H1 (cell line): ENCODE measurements at regions not wholly inside any gene's neighbourhood (a gene's known extent, or its start where the extent isn't known, plus 50 kb on each side); places are given as distances from the start of the nearest gene placed in this dataset.

Experiments
- POLR2A ChIP-seq, 2 experiments: IDR thresholded peaks; 1 replicate in 1 of 2; 2 replicates in 1 of 2; pipeline ENCODE4 v1.6.1; 2011; ENCODE audit warnings: low read depth in 2 of 2, low read length in 2 of 2, mild to moderate bottlenecking in 2 of 2; ENCODE audit errors: control extremely low read depth in 1 of 2
- TF ChIP-seq, protein P1 (sequence below), 3 experiments: IDR thresholded peaks; 1 replicate in 2 of 3; 2 replicates in 1 of 3; pipeline versions ENCODE4 v1.5.1 to v1.6.1; 2011; ENCODE audit warnings: low read length in 3 of 3, mild to moderate bottlenecking in 3 of 3, inconsistent platforms in 2 of 3, low read depth in 1 of 3, moderate library complexity in 1 of 3; ENCODE audit not compliant: insufficient read depth in 1 of 3; ENCODE audit errors: control extremely low read depth in 1 of 3

DNA sequence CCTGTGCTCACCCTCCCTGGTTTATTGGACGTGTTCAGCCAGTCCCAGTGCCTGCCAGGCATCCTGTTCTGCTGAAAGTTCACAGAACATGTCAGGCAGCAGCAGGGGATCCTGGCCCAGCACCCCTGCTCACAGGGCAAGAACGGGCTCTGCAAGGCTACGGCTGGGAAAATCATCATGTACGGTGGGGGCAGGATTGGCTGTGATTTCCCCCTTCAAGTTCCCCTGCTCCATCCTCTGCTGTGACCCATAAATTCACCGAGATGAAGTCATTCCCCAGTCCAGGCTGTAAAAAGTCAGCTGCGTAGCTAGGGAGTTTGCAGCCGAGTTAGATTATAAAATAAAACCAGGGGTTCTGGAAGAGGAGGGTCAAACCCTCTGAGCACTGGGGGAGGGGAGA is 484.1 kb upstream of the ZMIZ1 start:
- TF ChIP-seq POLR2A (IDR thresholded peaks at IDR 0.05; ENCODE audit: control extremely low read depth in 1 of 2, low read depth in 2 of 2, low read length in 2 of 2): no peak
- TF ChIP-seq, protein P1, sequence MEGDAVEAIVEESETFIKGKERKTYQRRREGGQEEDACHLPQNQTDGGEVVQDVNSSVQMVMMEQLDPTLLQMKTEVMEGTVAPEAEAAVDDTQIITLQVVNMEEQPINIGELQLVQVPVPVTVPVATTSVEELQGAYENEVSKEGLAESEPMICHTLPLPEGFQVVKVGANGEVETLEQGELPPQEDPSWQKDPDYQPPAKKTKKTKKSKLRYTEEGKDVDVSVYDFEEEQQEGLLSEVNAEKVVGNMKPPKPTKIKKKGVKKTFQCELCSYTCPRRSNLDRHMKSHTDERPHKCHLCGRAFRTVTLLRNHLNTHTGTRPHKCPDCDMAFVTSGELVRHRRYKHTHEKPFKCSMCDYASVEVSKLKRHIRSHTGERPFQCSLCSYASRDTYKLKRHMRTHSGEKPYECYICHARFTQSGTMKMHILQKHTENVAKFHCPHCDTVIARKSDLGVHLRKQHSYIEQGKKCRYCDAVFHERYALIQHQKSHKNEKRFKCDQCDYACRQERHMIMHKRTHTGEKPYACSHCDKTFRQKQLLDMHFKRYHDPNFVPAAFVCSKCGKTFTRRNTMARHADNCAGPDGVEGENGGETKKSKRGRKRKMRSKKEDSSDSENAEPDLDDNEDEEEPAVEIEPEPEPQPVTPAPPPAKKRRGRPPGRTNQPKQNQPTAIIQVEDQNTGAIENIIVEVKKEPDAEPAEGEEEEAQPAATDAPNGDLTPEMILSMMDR (IDR thresholded peaks at IDR 0.05; ENCODE audit: control extremely low read depth in 1 of 3, insufficient read depth in 1 of 3, low read depth in 1 of 3, low read length in 3 of 3): no peak
